CD4-positive, alpha-beta T cell treated with Interleukin-1 beta for 1 hour (primary cell): ENCODE measurements at regions not wholly inside any gene's neighbourhood (a gene's known extent, or its start where the extent isn't known, plus 50 kb on each side); places are given as distances from the start of the nearest gene placed in this dataset.
A peak's percentile ranks its signal among the peaks of the same experiment; 100 is the strongest.

Experiments used
- DNase-seq, 2 donors: peaks; one replicate each; pipeline ENCODE4 v3.0.0-alpha.2; 2020 to 2022

- DNase-seq = no peak
These were observed 367.5 kb downstream of the DEPDC1B start for GRCh38 chr5:60332244-60333004.

GRCh38 chr5:60330236-60330635 is 369.7 kb downstream of the DEPDC1B start:
- no peak for DNase-seq

- DNase-seq = no peak
These were observed 374.1 kb downstream of the DEPDC1B start for GRCh38 chr5:60325870-60326269.

- DNase-seq = no peak
These were observed 376.4 kb downstream of the DEPDC1B start for GRCh38 chr5:60323596-60323995.

- DNase-seq = no peak
These were observed 387.9 kb downstream of the DEPDC1B start for GRCh38 chr5:60312098-60312497.

GRCh38 chr5:60299944-60300343 is 400.0 kb downstream of the DEPDC1B start:
- no peak for DNase-seq

GRCh38 chr5:60297658-60298057 is 402.3 kb downstream of the DEPDC1B start:
- DNase-seq = no peak

- peak in 1 of 2 donors; percentile 1 for DNase-seq
These were observed 401.9 kb upstream of the PDE4D start for GRCh38 chr5:60295423-60295822.

GRCh38 chr5:60293518-60293917 is 400.0 kb upstream of the PDE4D start:
- no peak for DNase-seq

GRCh38 chr5:60287174-60287771 is 393.7 kb upstream of the PDE4D start:
- peak; percentile 3 to 46 for DNase-seq

- DNase-seq = no peak
These were observed 392.4 kb upstream of the PDE4D start for GRCh38 chr5:60285910-60286309.

- DNase-seq = no peak
These were observed 387.4 kb upstream of the PDE4D start for GRCh38 chr5:60280943-60281342.

GRCh38 chr5:60277941-60278340 is 384.4 kb upstream of the PDE4D start:
- no peak for DNase-seq

GRCh38 chr5:60274747-60275146 is 381.2 kb upstream of the PDE4D start:
- no peak for DNase-seq

- DNase-seq = no peak
These were observed 378.0 kb upstream of the PDE4D start for GRCh38 chr5:60271517-60271916.

GRCh38 chr5:60267907-60268306 is 374.4 kb upstream of the PDE4D start:
- no peak for DNase-seq

GRCh38 chr5:60263346-60263745 is 369.8 kb upstream of the PDE4D start:
- no peak for DNase-seq

- no peak for DNase-seq
These were observed 369.2 kb upstream of the PDE4D start for GRCh38 chr5:60262576-60263295.

GRCh38 chr5:60261732-60262131 is 368.2 kb upstream of the PDE4D start:
- no peak for DNase-seq

GRCh38 chr5:60260658-60261057 is 367.1 kb upstream of the PDE4D start:
- no peak for DNase-seq

GRCh38 chr5:60259730-60260129 is 366.2 kb upstream of the PDE4D start:
- peak in 1 of 2 donors; percentile 12 for DNase-seq

GRCh38 chr5:60257596-60258271 is 364.2 kb upstream of the PDE4D start:
- DNase-seq = no peak

GRCh38 chr5:60256546-60256945 is 363.0 kb upstream of the PDE4D start:
- no peak for DNase-seq
